Natural killer cell treated with Interleukin-12 subunit alpha and Interleukin-12 subunit beta and Interleukin-15 and Interleukin-18, amount 100 ng/mL, for 72 hours (primary cell): ENCODE measurements at regions not wholly inside any gene's neighbourhood (a gene's known extent, or its start where the extent isn't known, plus 50 kb on each side); places are given as distances from the start of the nearest gene placed in this dataset.

ENCODE experiments used
- ATAC-seq, 2 donors: fragments of 150-1000 bp; cut with Tn5 transposase in 1 of 2; sonication (Bioruptor Pico), chemical (Tn5 transposase) in 1 of 2; 2 replicates each; pipeline ENCODE4 v1.10.0; 2021
- DNase-seq: peaks from one replicate; pipeline ENCODE4 v3.0.0; 2022; ENCODE audit warnings: low spot score
- H3K27ac Mint-ChIP-seq, 2 donors: 1 replicate in 1 of 2; 2 replicates in 1 of 2; pipeline ENCODE4 v1.8.0; 2022; ENCODE audit warnings: mixed read lengths in 2 of 2, mild to moderate bottlenecking in 1 of 2, moderate library complexity in 1 of 2
- H3K27me3 Mint-ChIP-seq, 2 donors: 1 replicate in 1 of 2; 2 replicates in 1 of 2; pipeline ENCODE4 v1.8.0; 2022; ENCODE audit warnings: mixed read lengths in 2 of 2
- H3K36me3 Mint-ChIP-seq: one replicate; pipeline ENCODE4 v1.8.0; 2022; ENCODE audit warnings: mixed read lengths
- H3K4me1 Mint-ChIP-seq, 2 donors: 1 replicate in 1 of 2; 2 replicates in 1 of 2; pipeline ENCODE4 v1.8.0; 2022; ENCODE audit warnings: low read depth in 2 of 2, mixed read lengths in 2 of 2, mild to moderate bottlenecking in 1 of 2
- H3K4me3 Mint-ChIP-seq: one replicate; pipeline ENCODE4 v1.8.0; 2022; ENCODE audit warnings: mixed read lengths
- H3K9me3 Mint-ChIP-seq: 2 replicates; pipeline ENCODE4 v1.8.0; 2022; ENCODE audit warnings: mixed read lengths

- no peak for ATAC-seq
- H3K27ac Mint-ChIP-seq: no peak overlapping the region
- no peaks in the 10 kb centered on the region for H3K27me3 Mint-ChIP-seq
Measured at GRCh38 chr16:52237823-52238222, 309.1 kb downstream of the TOX3 start.

GRCh38 chr16:52235186-52235585 lies 311.8 kb downstream of the TOX3 start:
- peaks cover 7% of the 10 kb centered on the region for H3K9me3 Mint-ChIP-seq
- H3K27me3 Mint-ChIP-seq: no peaks in the 10 kb centered on the region
- H3K4me3 Mint-ChIP-seq: no peak overlapping the region
- H3K36me3 Mint-ChIP-seq: no peaks in the 10 kb centered on the region
- no peaks in the 10 kb centered on the region for H3K4me1 Mint-ChIP-seq
- ATAC-seq: no peak
- no peak for DNase-seq
- no peak overlapping the region for H3K27ac Mint-ChIP-seq

More at GRCh38 chr16:52237823-52238222, 309.1 kb downstream of the TOX3 start:
- peaks cover 4% of the 10 kb centered on the region for H3K9me3 Mint-ChIP-seq
- no peak for DNase-seq
- no peaks in the 10 kb centered on the region for H3K36me3 Mint-ChIP-seq
- no peaks in the 10 kb centered on the region for H3K4me1 Mint-ChIP-seq
- no peak overlapping the region for H3K4me3 Mint-ChIP-seq

- DNase-seq (no peak), ATAC-seq (no peak)
- Mint-ChIP-seq H3K27ac (no peak overlapping the region), H3K9me3 (peaks cover 7% of the 10 kb centered on the region), H3K4me3 (no peak overlapping the region), H3K4me1 (no peaks in the 10 kb centered on the region), H3K36me3 (no peaks in the 10 kb centered on the region), H3K27me3 (no peaks in the 10 kb centered on the region)
Measured at GRCh38 chr16:52234626-52235025, 312.3 kb downstream of the TOX3 start.

GRCh38 chr16:52229471-52229870 lies 317.5 kb downstream of the TOX3 start:
- Mint-ChIP-seq H3K27me3 (no peaks in the 10 kb centered on the region), H3K4me1 (no peaks in the 10 kb centered on the region), H3K9me3 (peaks cover 20% of the 10 kb centered on the region), H3K27ac (no peak overlapping the region), H3K4me3 (no peak overlapping the region), H3K36me3 (no peaks in the 10 kb centered on the region)
- no peak for ATAC-seq
- no peak for DNase-seq

GRCh38 chr16:52227851-52228250 lies 319.1 kb downstream of the TOX3 start:
- H3K27me3 Mint-ChIP-seq: no peaks in the 10 kb centered on the region
- H3K9me3 Mint-ChIP-seq: peaks cover 16% of the 10 kb centered on the region
- no peaks in the 10 kb centered on the region for H3K4me1 Mint-ChIP-seq
- DNase-seq (no peak), ATAC-seq (no peak)
- no peak overlapping the region for H3K27ac Mint-ChIP-seq
- H3K36me3 Mint-ChIP-seq: no peaks in the 10 kb centered on the region
- no peak overlapping the region for H3K4me3 Mint-ChIP-seq

GRCh38 chr16:52212841-52213240 lies 334.1 kb downstream of the TOX3 start:
- H3K4me1 Mint-ChIP-seq: no peaks in the 10 kb centered on the region
- ATAC-seq: no peak
- no peaks in the 10 kb centered on the region for H3K36me3 Mint-ChIP-seq
- DNase-seq: no peak
- no peak overlapping the region for H3K27ac Mint-ChIP-seq
- H3K9me3 Mint-ChIP-seq: peaks cover 22% of the 10 kb centered on the region
- H3K27me3 Mint-ChIP-seq: no peaks in the 10 kb centered on the region
- no peak overlapping the region for H3K4me3 Mint-ChIP-seq

GRCh38 chr16:52209227-52209626 lies 337.7 kb downstream of the TOX3 start:
- H3K36me3 Mint-ChIP-seq: no peaks in the 10 kb centered on the region
- H3K27me3 Mint-ChIP-seq: no peaks in the 10 kb centered on the region
- DNase-seq (no peak), ATAC-seq (no peak)
- peaks cover 15% of the 10 kb centered on the region for H3K9me3 Mint-ChIP-seq
- no peak overlapping the region for H3K4me3 Mint-ChIP-seq
- no peak overlapping the region for H3K27ac Mint-ChIP-seq
- H3K4me1 Mint-ChIP-seq: no peaks in the 10 kb centered on the region

- H3K9me3 Mint-ChIP-seq: peaks cover 3% of the 10 kb centered on the region
- H3K4me3 Mint-ChIP-seq: no peak overlapping the region
- no peaks in the 10 kb centered on the region for H3K4me1 Mint-ChIP-seq
- H3K27me3 Mint-ChIP-seq: no peaks in the 10 kb centered on the region
- H3K36me3 Mint-ChIP-seq: no peaks in the 10 kb centered on the region
- ATAC-seq (no peak), DNase-seq (no peak)
- no peak overlapping the region for H3K27ac Mint-ChIP-seq
Measured at GRCh38 chr16:52203096-52203495, 343.8 kb downstream of the TOX3 start.

GRCh38 chr16:52193441-52193840 lies 353.5 kb downstream of the TOX3 start:
- Mint-ChIP-seq H3K36me3 (no peaks in the 10 kb centered on the region), H3K9me3 (no peaks in the 10 kb centered on the region), H3K4me1 (no peaks in the 10 kb centered on the region), H3K27ac (no peak overlapping the region), H3K4me3 (no peak overlapping the region), H3K27me3 (peaks cover 0 to 8% of the 10 kb centered on the region in 2 donors)
- DNase-seq (no peak), ATAC-seq (no peak)

GRCh38 chr16:52191531-52192134 lies 355.3 kb downstream of the TOX3 start:
- Mint-ChIP-seq H3K27ac (no peak overlapping the region), H3K9me3 (no peaks in the 10 kb centered on the region), H3K36me3 (no peaks in the 10 kb centered on the region), H3K27me3 (peaks cover 0 to 8% of the 10 kb centered on the region in 2 donors), H3K4me3 (no peak overlapping the region), H3K4me1 (no peaks in the 10 kb centered on the region)
- DNase-seq: peak; percentile 61
- ATAC-seq: no peak

GRCh38 chr16:52184336-52184735 lies 362.6 kb downstream of the TOX3 start:
- Mint-ChIP-seq H3K4me1 (no peaks in the 10 kb centered on the region), H3K27me3 (no peaks in the 10 kb centered on the region), H3K27ac (no peak overlapping the region), H3K36me3 (no peaks in the 10 kb centered on the region), H3K4me3 (no peak overlapping the region), H3K9me3 (peaks cover 3% of the 10 kb centered on the region)
- no peak for DNase-seq
- ATAC-seq: no peak

GRCh38 chr16:52182840-52183239 lies 364.1 kb downstream of the TOX3 start:
- Mint-ChIP-seq H3K36me3 (no peaks in the 10 kb centered on the region), H3K9me3 (peaks cover 7% of the 10 kb centered on the region), H3K4me1 (no peaks in the 10 kb centered on the region), H3K27me3 (no peaks in the 10 kb centered on the region), H3K27ac (no peak overlapping the region), H3K4me3 (no peak overlapping the region)
- ATAC-seq (no peak), DNase-seq (no peak)

- no peak overlapping the region for H3K27ac Mint-ChIP-seq
- no peaks in the 10 kb centered on the region for H3K36me3 Mint-ChIP-seq
- ATAC-seq (no peak), DNase-seq (no peak)
- H3K27me3 Mint-ChIP-seq: no peaks in the 10 kb centered on the region
- H3K9me3 Mint-ChIP-seq: peaks cover 4% of the 10 kb centered on the region
- no peaks in the 10 kb centered on the region for H3K4me1 Mint-ChIP-seq
- H3K4me3 Mint-ChIP-seq: no peak overlapping the region
Measured at GRCh38 chr16:52174168-52174567, 372.8 kb downstream of the TOX3 start.

- DNase-seq (no peak), ATAC-seq (no peak)
- Mint-ChIP-seq H3K9me3 (peaks cover 3% of the 10 kb centered on the region), H3K27me3 (no peaks in the 10 kb centered on the region), H3K4me3 (no peak overlapping the region), H3K4me1 (no peaks in the 10 kb centered on the region), H3K27ac (no peak overlapping the region), H3K36me3 (no peaks in the 10 kb centered on the region)
Measured at GRCh38 chr16:52171481-52171880, 375.5 kb downstream of the TOX3 start.

GRCh38 chr16:52167328-52167727 lies 379.6 kb downstream of the TOX3 start:
- no peak for DNase-seq
- ATAC-seq: no peak
- H3K27ac Mint-ChIP-seq: no peak overlapping the region
- no peaks in the 10 kb centered on the region for H3K36me3 Mint-ChIP-seq
- H3K4me1 Mint-ChIP-seq: no peaks in the 10 kb centered on the region
- no peak overlapping the region for H3K4me3 Mint-ChIP-seq
- H3K27me3 Mint-ChIP-seq: no peaks in the 10 kb centered on the region
- H3K9me3 Mint-ChIP-seq: peaks cover 6% of the 10 kb centered on the region
